Adrenal gland (tissue), 5 donors: ENCODE measurements at regions not wholly inside any gene's neighbourhood (a gene's known extent, or its start where the extent isn't known, plus 50 kb on each side); places are given as distances from the start of the nearest gene placed in this dataset.

ENCODE experiments used
- CTCF ChIP-seq, 6 experiments: fragments of 450-650 bp in 4 of 6; fragments of 200-600 bp in 2 of 6; sonication (generic) in 1 of 6; IDR thresholded peaks; 1 replicate in 5 of 6; 2 replicates in 1 of 6; pipeline versions ENCODE4 v1.5.1 to v1.8.0; 2016 to 2021; ENCODE audit warnings: antibody characterized with exemption in 6 of 6, mild to moderate bottlenecking in 2 of 6, moderate library complexity in 1 of 6
- POLR2A ChIP-seq, 2 donors: fragments of 450-650 bp; IDR thresholded peaks; one replicate each; pipeline ENCODE4 v1.6.1; 2017; ENCODE audit warnings: antibody characterized with exemption in 2 of 2, mild to moderate bottlenecking in 2 of 2, moderate library complexity in 1 of 2
- donor health status: DM: no; HTN: no; CAD: no.

DNA sequence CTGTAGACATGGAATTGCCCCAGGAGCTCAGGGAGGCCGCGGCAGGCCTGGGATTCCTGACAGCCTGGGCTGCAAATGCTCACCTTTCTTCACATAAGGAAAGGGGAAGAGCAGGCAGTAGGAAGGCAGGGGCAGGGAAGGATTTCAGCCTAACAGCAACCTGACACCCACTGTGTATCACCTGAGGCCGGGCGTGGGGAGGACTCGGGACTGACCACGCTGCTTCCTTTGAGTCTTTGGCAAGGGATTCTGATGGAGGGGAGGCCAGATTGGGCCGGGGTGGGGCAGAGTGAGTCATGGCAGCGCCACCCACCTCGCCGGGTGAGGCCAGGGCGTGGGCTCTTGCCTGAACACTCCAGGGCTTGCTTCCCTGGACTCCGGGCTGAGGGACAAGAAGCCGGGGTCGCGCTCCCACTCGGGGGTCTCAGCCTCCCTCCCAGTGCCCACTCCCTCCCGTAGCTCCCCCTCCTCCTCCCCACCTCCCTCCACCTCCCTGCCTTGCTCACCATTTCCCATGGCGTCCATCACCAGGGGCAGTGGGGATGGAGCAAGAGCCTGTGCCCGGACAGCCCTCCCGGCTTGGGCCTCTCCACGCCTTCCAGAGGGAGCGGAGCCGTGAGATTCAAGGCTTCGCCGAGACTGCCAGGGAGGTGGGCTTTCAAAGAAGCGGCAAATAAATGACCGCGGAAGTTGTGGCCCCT, 247.9 kb upstream of the RTL1 start:
- TF ChIP-seq CTCF (IDR thresholded peaks at IDR 0.05) (no peak), POLR2A (IDR thresholded peaks at IDR 0.05) (no peak)
